HG03025 (cell line): ENCODE measurements at regions not wholly inside any gene's neighbourhood (a gene's known extent, or its start where the extent isn't known, plus 50 kb on each side); places are given as distances from the start of the nearest gene placed in this dataset.
"Not testable (repeated sequence)": the region's sequence is repeated elsewhere in the genome, so short reads cannot be mapped to it uniquely, and the experiment has no call there.

ENCODE experiments used
- ATAC-seq: cut with Tn5 transposase; IDR thresholded peaks from one replicate; pipeline ENCODE4 v1.9.1; 2021; ENCODE audit warnings: mild to moderate bottlenecking, moderate library complexity; ENCODE audit not compliant: unreplicated experiment, low FRiP score

- no peak for ATAC-seq
These were observed 117.9 kb downstream of the MYCN start for GRCh38 chr2:16058256-16058655.

GRCh38 chr2:16057661-16058060, 117.3 kb downstream of the MYCN start:
- ATAC-seq, result no peak

GRCh38 chr2:16055848-16056580, 115.7 kb downstream of the MYCN start:
- peak; percentile 79 for ATAC-seq

GRCh38 chr2:16053437-16054257, 113.3 kb downstream of the MYCN start:
- ATAC-seq, result no peak

GRCh38 chr2:16052571-16053052, 112.3 kb downstream of the MYCN start:
- not testable (repeated sequence) for ATAC-seq

- no peak for ATAC-seq
These were observed 111.7 kb downstream of the MYCN start for GRCh38 chr2:16051841-16052564.

GRCh38 chr2:16050908-16051489, 110.6 kb downstream of the MYCN start:
- no peak for ATAC-seq

GRCh38 chr2:16050261-16050907, 110.0 kb downstream of the MYCN start:
- ATAC-seq, result no peak

GRCh38 chr2:16049406-16049805, 109.1 kb downstream of the MYCN start:
- ATAC-seq, result no peak

GRCh38 chr2:16048466-16048865, 108.1 kb downstream of the MYCN start:
- ATAC-seq, result no peak

GRCh38 chr2:16047701-16048100, 107.4 kb downstream of the MYCN start:
- no peak for ATAC-seq

- ATAC-seq, result no peak
These were observed 106.3 kb downstream of the MYCN start for GRCh38 chr2:16046649-16047048.

GRCh38 chr2:16045653-16046352, 105.5 kb downstream of the MYCN start:
- no peak for ATAC-seq

- ATAC-seq, result no peak
These were observed 104.7 kb downstream of the MYCN start for GRCh38 chr2:16044946-16045456.

GRCh38 chr2:16043627-16044026, 103.3 kb downstream of the MYCN start:
- no peak for ATAC-seq

- no peak for ATAC-seq
These were observed 102.8 kb downstream of the MYCN start for GRCh38 chr2:16043192-16043591.

GRCh38 chr2:16042201-16042700, 101.9 kb downstream of the MYCN start:
- ATAC-seq, result no peak

GRCh38 chr2:16040271-16041010, 100.1 kb downstream of the MYCN start:
- ATAC-seq, result no peak
